NCI-H82 (cell line): ENCODE measurements at regions not wholly inside any gene's neighbourhood (a gene's known extent, or its start where the extent isn't known, plus 50 kb on each side); places are given as distances from the start of the nearest gene placed in this dataset.

ENCODE experiments used
- DNase-seq: peaks from one replicate; lab custom pipeline; 2025; lab: John Stamatoyannopoulos, UW

GRCh38 chr3:111473550-111473949, 68.4 kb upstream of the CD96 start:
- peak; percentile 88 for DNase-seq

DNA sequence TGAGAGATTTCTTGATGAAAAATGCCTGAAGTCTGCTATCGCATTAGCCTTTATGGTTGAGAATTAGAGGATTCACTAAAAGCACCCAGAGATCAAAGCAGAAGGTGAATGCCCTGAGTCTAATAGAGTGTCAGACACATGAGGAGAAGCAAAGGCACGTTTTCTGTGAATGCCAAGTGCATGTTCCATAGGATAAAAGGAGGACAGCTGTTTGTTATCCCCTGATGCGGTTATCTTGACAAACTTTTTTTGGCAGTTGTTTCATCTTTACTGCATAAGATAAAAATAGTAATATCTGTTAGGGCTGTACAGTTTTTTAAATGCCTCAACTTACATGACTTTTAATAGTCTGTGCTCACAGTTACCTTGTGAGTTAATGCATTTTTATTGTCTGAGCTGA, 65.3 kb upstream of the CD96 start:
- peak; percentile 55 for DNase-seq

GRCh38 chr3:111480091-111480490, 61.9 kb upstream of the CD96 start:
- no peak for DNase-seq

GRCh38 chr3:111481551-111481950, 60.4 kb upstream of the CD96 start:
- DNase-seq: no peak

DNA sequence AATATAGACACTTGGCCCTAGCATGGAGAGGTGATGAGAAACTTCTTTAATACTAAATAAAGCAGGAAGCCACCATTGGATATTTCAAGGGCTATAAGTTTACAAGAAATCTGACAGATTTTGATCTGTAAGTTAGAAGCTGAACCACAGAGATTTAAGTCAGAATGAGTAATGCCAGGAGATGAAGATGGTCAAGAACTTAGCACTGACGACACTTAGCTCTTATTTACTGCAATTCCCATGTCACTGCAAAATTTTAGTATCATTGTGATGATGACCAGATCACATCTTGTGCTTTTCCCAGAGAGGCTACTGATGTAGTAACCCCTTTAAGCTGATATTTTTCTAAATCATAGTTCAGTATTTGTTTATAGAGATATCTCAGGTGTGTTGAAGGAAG, 59.4 kb upstream of the CD96 start:
- no peak for DNase-seq

- DNase-seq: no peak
Measured at GRCh38 chr3:111485086-111485485, 56.9 kb upstream of the CD96 start.
